ACC112 (cell line): ENCODE measurements at regions not wholly inside any gene's neighbourhood (a gene's known extent, or its start where the extent isn't known, plus 50 kb on each side); places are given as distances from the start of the nearest gene placed in this dataset.

Source experiments
- H2AFZ ChIP-seq: fragments of 200-600 bp; sonication (generic); one replicate; pipeline ENCODE4 v1.6.0; 2017; ENCODE audit warnings: antibody characterized with exemption, low read length; ENCODE audit not compliant: unreplicated experiment
- H3K27ac ChIP-seq: fragments of 200-600 bp; sonication (generic); 2 replicates; pipeline ENCODE4 v1.5.1; 2014; ENCODE audit warnings: low read depth, mild to moderate bottlenecking, antibody characterized with exemption, low read length, moderate library complexity
- H3K27me3 ChIP-seq: fragments of 200-600 bp; sonication (generic); 2 replicates; pipeline ENCODE4 v1.6.1; 2014; ENCODE audit warnings: mild to moderate bottlenecking, antibody characterized with exemption, low read length, moderate library complexity, mixed read lengths; ENCODE audit not compliant: insufficient read depth
- H3K36me3 ChIP-seq: fragments of 200-600 bp; sonication (generic); 2 replicates; pipeline ENCODE4 v1.6.1; 2016; ENCODE audit warnings: mild to moderate bottlenecking, antibody characterized with exemption, low read length, moderate library complexity, mixed read lengths; ENCODE audit not compliant: insufficient read depth
- H3K4me1 ChIP-seq: fragments of 200-600 bp; sonication (generic); one replicate; pipeline ENCODE4 v1.6.1; 2016; ENCODE audit warnings: low read length, mixed read lengths; ENCODE audit not compliant: insufficient read depth, unreplicated experiment, control insufficient read depth
- H3K4me3 ChIP-seq: fragments of 200-600 bp; sonication (generic); 2 replicates; pipeline ENCODE4 v1.5.1; 2014; ENCODE audit warnings: mild to moderate bottlenecking, low read depth, low read length
- H3K79me2 ChIP-seq: fragments of 200-600 bp; sonication (generic); one replicate; pipeline ENCODE4 v1.6.0; 2016; ENCODE audit warnings: low read length; ENCODE audit not compliant: control insufficient read depth, unreplicated experiment, insufficient read depth

DNA sequence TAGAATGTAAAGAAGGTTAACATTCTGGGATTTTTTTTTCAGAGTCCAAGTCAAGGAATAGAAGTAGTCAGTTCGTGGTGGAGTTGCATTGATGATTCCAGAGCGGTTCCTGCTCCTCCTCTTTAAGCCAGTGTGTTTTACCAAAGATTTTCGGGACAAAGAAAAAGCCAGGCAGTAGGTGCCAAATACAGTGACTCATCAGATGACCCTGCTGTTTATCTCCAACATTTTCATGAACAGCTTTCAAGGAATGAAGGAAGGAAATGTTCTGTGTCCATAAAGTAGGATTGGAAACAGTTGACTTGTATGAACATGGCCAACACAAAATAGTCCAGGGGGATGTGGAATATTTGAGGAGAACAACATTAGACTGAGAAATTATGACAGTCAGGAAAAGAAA lies 142.4 kb upstream of the TMC3 start:
- H3K79me2 ChIP-seq, result no peaks in the 10 kb centered on the region
- H3K4me1 ChIP-seq, result peaks cover 14% of the 10 kb centered on the region
- peak overlapping the region; percentile 61 for H3K4me3 ChIP-seq
- no peaks in the 10 kb centered on the region for H3K36me3 ChIP-seq
- H3K27me3 ChIP-seq, result no peaks in the 10 kb centered on the region
- H2AFZ ChIP-seq, result peak overlapping the region; percentile 28
- H3K27ac ChIP-seq, result peak overlapping the region; percentile 11; the same call in 1 of the 2 replicates

DNA sequence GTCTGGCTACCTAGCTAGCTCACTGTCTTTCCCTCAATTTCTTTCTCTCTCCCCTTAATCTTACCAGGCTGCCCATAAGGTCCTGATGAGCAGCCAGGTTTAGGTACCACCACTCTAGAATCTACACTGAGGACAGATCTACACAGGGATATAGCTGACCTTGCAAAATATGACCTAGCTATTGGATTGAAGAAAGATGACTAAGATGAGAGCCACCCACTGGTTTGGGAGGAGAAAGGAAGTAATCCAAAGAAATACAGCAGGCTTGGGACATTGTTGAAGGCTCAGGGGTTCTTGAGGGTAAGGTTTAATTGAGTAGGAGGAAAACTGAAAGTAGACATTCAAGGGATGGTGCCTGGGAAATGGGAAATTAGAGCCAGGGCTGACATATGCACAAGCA lies 142.0 kb upstream of the TMC3 start:
- Histone ChIP-seq H3K27ac (peak overlapping the region; percentile 11; the same call in 1 of the 2 replicates), H2AFZ (peak overlapping the region; percentile 28), H3K4me3 (peak overlapping the region; percentile 61), H3K27me3 (no peaks in the 10 kb centered on the region), H3K36me3 (no peaks in the 10 kb centered on the region), H3K4me1 (peaks cover 15% of the 10 kb centered on the region), H3K79me2 (no peaks in the 10 kb centered on the region)

DNA sequence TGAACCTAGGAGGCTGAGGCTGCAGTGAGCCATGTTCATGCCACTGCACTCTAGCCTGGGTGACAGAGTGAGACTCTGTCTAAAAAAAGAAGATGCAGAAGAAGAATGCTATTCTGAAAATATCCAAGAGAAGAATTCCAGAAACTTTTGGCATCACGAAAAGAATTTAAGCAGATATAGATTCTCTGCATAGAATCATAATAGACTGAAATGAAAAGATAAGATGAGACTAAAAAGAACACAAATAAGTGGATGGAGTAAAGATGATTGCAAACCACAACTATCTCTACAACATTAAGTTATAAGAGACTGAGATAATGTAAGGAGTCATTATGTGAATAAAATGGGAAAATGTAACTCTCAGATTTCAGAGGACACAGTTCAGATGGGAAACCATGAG lies 140.7 kb upstream of the TMC3 start:
- H3K27ac ChIP-seq, result no peak overlapping the region
- H3K4me1 ChIP-seq, result peaks cover 20% of the 10 kb centered on the region
- H3K36me3 ChIP-seq, result no peaks in the 10 kb centered on the region
- no peak overlapping the region for H3K4me3 ChIP-seq
- H2AFZ ChIP-seq, result no peak overlapping the region
- H3K79me2 ChIP-seq, result no peaks in the 10 kb centered on the region
- H3K27me3 ChIP-seq, result no peaks in the 10 kb centered on the region

DNA sequence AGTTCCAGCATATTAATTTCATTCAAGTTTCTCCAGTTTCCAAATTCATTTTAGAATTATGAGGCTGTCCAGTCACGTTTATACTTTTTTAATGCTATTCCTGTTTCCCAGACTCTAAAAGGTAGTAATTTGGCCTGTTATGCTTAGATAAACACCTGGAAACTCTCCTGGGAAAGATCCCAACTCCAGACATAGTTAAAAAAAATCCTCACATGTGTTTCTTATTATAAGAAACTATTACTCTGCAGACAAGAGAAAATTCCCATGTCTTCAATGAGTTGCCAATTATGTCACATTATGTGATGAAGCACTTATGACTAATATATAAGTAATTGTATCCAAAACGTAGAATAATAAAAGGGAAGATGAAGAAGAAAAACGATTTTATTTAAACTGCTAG lies 137.1 kb upstream of the TMC3 start:
- Histone ChIP-seq H3K4me1 (peaks cover 11% of the 10 kb centered on the region), H3K79me2 (no peaks in the 10 kb centered on the region), H3K27ac (no peak overlapping the region), H3K36me3 (no peaks in the 10 kb centered on the region), H3K27me3 (no peaks in the 10 kb centered on the region), H3K4me3 (no peak overlapping the region), H2AFZ (no peak overlapping the region)

DNA sequence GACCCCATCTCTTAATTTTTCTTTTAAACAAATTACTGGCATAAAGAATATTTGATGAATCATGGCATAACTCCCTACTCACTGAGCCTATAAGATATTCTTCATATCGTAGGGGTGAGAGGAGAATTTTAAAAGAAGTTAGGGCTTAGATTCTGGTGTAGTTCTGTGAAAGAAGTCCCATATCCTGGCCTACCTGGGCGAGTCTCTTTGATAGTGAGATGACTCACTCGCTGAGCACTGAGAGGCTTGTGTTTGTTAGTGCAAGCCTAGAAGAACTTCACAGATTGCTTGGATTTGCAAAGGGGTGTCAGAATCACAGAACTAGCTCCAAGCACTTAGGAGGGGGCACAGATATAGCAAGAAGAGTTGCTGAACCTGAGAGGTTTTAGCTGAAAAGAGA lies 133.8 kb upstream of the TMC3 start:
- Histone ChIP-seq H2AFZ (no peak overlapping the region), H3K27me3 (no peaks in the 10 kb centered on the region), H3K4me3 (no peak overlapping the region), H3K27ac (no peak overlapping the region), H3K4me1 (peaks cover 25% of the 10 kb centered on the region), H3K36me3 (no peaks in the 10 kb centered on the region), H3K79me2 (no peaks in the 10 kb centered on the region)

DNA sequence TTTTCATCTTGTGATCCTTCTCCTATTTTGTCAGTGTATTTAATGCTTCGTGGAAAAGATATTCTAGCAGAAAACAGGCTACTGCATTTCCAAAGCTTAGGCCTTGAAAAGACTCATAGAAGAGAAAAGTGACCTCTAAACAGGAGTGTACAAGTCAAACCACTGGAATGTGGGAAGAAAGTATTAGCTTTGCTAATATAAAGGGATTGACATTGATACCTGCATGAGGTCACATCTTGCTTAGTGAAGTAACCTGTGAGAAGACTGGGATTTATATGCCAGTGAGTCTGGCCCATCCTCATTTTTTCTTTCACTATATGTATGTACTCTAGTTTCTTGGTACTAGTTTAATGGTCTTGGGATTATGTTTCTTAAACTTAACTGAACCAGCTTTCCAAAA lies 132.9 kb upstream of the TMC3 start:
- H3K4me1 ChIP-seq, result peaks cover 33% of the 10 kb centered on the region
- H3K36me3 ChIP-seq, result no peaks in the 10 kb centered on the region
- H3K27ac ChIP-seq, result no peak overlapping the region
- H3K27me3 ChIP-seq, result no peaks in the 10 kb centered on the region
- H3K79me2 ChIP-seq, result no peaks in the 10 kb centered on the region
- no peak overlapping the region for H3K4me3 ChIP-seq
- H2AFZ ChIP-seq, result no peak overlapping the region

DNA sequence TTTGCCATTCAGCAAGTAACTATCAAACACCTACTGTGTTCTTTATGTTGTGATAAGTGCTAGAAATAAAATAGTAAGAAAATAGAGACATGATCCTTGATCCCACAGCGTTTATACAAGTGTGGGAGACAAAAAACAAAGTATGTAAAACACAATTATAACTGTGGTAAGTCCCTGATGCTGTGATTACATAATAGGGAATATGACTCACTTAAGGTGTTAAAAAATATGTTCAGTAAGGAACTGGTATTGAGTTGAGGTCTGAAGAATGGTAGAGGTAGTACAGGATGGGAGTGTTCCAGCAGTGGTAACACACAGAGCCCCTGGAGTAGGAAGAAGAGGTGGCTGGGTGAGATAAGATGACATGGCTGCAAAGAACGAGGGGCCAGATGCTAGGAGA lies 132.1 kb upstream of the TMC3 start:
- H3K27me3 ChIP-seq, result no peaks in the 10 kb centered on the region
- H3K4me3 ChIP-seq, result no peak overlapping the region
- H3K36me3 ChIP-seq, result no peaks in the 10 kb centered on the region
- peaks cover 31% of the 10 kb centered on the region for H3K4me1 ChIP-seq
- H2AFZ ChIP-seq, result no peak overlapping the region
- no peak overlapping the region for H3K27ac ChIP-seq
- H3K79me2 ChIP-seq, result no peaks in the 10 kb centered on the region

DNA sequence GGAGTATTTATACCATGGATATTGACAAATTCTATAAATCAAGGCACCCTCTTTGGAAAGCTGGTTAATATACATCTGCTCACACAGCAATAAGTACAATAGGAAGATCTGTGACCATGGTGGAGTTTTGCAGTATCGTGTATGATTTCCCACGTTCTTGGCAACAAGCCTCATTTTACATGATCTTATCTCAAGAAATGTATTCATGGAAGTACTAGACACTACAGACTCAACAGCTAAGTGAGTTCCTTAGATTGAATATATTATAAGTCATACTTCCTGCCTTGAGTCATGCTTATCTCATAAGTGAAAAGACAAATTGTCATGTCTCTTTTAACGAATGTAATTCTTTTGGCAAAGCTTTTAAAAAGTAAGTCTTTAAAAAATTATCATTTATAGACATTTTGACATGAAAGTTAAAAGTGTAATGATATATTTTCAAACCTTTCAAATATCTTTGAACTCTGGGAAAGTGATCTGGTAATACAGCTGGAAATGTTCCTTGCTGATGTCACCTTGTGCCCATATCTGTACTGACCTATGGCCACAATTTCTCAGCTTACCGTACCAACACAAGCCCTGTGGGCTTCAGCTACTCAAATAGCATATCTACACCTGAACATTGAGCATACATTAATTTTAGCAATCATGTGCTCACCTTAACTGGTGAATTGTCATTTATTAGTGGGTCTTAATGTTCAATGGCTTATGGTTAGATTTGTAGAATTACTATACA lies 130.3 kb upstream of the TMC3 start:
- Histone ChIP-seq H3K27ac (peak overlapping the region; percentile 65), H3K27me3 (no peaks in the 10 kb centered on the region), H3K36me3 (no peaks in the 10 kb centered on the region), H3K4me3 (peak overlapping the region; percentile 15; the same call in 1 of the 2 replicates), H3K79me2 (no peaks in the 10 kb centered on the region), H3K4me1 (peaks cover 26% of the 10 kb centered on the region), H2AFZ (no peak overlapping the region)

DNA sequence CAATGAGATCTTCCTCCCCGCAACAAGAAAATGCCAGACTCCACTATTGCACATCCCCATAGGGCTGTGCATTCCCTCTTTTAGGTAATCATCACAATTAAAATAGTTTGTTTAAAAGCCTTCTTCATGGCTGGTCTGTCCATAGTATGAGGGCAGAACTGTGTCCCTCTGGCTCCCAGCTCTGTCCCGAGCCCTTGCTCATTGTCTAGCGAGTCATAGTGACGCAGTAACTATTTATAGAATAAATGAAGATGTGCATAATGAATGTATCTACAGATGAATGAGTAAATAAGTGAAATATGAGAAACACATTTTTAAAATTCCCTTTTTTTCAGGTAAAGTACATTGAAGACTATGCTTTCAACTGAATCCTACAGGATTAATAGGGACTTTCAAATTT lies 128.4 kb upstream of the TMC3 start:
- Histone ChIP-seq H3K4me1 (peaks cover 26% of the 10 kb centered on the region), H3K36me3 (no peaks in the 10 kb centered on the region), H2AFZ (no peak overlapping the region), H3K27ac (no peak overlapping the region), H3K79me2 (no peaks in the 10 kb centered on the region), H3K27me3 (no peaks in the 10 kb centered on the region), H3K4me3 (no peak overlapping the region)

DNA sequence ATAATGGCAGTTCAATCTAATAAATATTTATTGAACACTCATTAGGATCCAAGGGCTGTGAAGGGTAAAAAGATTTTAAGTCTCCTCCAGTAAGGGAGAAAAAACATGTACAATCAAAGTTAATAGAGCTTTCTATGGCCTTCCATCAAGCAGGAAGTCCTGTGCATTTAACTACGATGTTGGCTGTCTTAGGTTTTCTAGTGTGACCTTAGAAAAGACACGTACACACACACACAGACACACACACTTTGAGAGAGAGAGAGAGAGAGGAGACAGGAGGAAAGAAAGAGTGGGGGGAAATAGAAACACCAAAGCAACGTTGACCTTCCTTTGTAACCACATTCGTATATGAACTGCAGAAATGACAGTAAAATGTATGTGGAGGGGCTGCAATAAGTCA lies 126.1 kb upstream of the TMC3 start:
- Histone ChIP-seq H3K4me3 (no peak overlapping the region), H3K27me3 (no peaks in the 10 kb centered on the region), H3K4me1 (peaks cover 26% of the 10 kb centered on the region), H3K79me2 (no peaks in the 10 kb centered on the region), H2AFZ (no peak overlapping the region), H3K36me3 (no peaks in the 10 kb centered on the region), H3K27ac (no peak overlapping the region)

DNA sequence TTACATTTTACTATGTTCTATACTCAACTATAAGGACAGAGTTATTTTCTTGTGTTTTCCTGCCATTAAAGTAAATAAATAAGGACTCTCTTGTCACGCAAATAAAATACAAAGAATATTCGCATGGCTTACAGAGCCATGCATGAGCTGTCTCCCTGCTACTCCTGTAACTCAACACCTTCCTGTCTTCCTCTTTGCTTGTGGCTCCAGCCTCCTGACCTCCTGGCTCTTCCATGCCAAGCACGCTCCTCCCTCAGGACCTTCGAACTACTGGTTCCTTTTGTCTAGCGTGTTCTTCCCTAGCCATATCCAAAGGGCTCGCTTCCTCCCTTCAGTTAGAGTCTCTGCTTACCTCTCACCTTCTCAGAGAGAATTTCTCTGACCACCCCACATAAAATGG lies 124.3 kb upstream of the TMC3 start:
- Histone ChIP-seq H2AFZ (no peak overlapping the region), H3K27me3 (no peaks in the 10 kb centered on the region), H3K4me3 (no peak overlapping the region), H3K36me3 (no peaks in the 10 kb centered on the region), H3K79me2 (no peaks in the 10 kb centered on the region), H3K27ac (no peak overlapping the region), H3K4me1 (peaks cover 13% of the 10 kb centered on the region)
